ENCODE measurements at regions not wholly inside any gene's neighbourhood (a gene's known extent, or its start where the extent isn't known, plus 50 kb on each side); places are given as distances from the start of the nearest gene placed in this dataset.

DNA sequence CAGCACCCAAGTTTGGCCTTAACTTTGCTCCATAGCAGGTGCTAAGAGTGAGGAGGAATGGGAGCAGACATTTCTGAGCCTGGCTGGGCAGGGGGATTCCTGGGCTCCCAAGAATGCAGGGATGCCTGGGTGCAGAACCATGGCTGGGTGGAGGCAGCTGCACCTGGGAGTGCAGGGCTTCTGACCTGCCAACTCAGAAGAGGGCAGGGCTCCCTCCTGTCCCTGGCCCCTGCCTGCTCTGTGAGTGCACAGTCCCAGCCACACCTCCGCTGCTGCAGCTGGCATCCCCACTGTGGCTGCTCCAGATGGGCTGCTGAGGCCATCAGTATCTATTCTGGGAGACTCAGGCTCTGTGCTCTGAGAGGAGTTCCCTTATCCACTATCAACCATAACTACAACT lies 747.4 kb upstream of the VSTM2A start:
- TF ChIP-seq, protein P1, sequence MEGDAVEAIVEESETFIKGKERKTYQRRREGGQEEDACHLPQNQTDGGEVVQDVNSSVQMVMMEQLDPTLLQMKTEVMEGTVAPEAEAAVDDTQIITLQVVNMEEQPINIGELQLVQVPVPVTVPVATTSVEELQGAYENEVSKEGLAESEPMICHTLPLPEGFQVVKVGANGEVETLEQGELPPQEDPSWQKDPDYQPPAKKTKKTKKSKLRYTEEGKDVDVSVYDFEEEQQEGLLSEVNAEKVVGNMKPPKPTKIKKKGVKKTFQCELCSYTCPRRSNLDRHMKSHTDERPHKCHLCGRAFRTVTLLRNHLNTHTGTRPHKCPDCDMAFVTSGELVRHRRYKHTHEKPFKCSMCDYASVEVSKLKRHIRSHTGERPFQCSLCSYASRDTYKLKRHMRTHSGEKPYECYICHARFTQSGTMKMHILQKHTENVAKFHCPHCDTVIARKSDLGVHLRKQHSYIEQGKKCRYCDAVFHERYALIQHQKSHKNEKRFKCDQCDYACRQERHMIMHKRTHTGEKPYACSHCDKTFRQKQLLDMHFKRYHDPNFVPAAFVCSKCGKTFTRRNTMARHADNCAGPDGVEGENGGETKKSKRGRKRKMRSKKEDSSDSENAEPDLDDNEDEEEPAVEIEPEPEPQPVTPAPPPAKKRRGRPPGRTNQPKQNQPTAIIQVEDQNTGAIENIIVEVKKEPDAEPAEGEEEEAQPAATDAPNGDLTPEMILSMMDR (IDR thresholded peaks at IDR 0.05; ENCODE audit: low read length) = no peak
- no peak for TF ChIP-seq EZH2 (IDR thresholded peaks at IDR 0.05; ENCODE audit: borderline replicate concordance, low read length)
- Histone ChIP-seq H3K4me2 (ENCODE audit: low read length) (no peak overlapping the region), H3K9me3 (ENCODE audit: low read length) (no peaks in the 10 kb centered on the region), H3K36me3 (ENCODE audit: insufficient read depth, low read length) (no peaks in the 10 kb centered on the region), H3K9me2 (ENCODE audit: low read depth, low read length) (0 out of 2 replicates have a peak, but pooled peaks cover 3% of the 10 kb centered on the region), H3K4me1 (ENCODE audit: insufficient read depth, low read length, severe bottlenecking) (no peaks in the 10 kb centered on the region), H3K79me2 (ENCODE audit: insufficient read depth, low read length) (no peaks in the 10 kb centered on the region), H2AFZ (ENCODE audit: low read length) (no peak overlapping the region), H3K27me3 (ENCODE audit: insufficient read depth, low read length) (no peaks in the 10 kb centered on the region), H3K27ac (ENCODE audit: low read depth, low read length, poor library complexity, severe bottlenecking) (no peak overlapping the region), H4K20me1 (ENCODE audit: insufficient read depth, low read length) (no peaks in the 10 kb centered on the region), H3K9ac (ENCODE audit: low read length) (no peak overlapping the region), H3K4me3 (ENCODE audit: low read depth, low read length, poor library complexity, severe bottlenecking) (no peak overlapping the region), H3F3A (ENCODE audit: insufficient read depth, low read length) (no peaks in the 10 kb centered on the region)

DNA sequence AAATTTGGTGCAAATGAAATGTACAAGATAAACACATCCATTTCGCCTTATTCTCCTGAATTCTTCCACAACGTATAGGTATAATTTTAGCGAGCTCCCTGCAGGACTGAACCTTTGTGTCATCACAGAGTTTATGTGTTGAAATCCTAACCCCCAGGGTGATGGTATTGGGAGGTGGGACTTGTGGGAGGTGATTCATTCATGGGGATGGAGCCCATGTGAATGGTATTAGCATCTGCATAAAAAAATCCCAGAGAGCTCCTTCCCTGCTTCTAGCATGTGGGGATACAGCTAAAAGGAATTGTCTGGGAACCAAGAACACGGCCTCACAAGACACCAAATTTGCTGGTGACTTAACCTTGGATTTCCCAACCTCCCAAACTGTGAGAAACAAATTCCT lies 741.4 kb upstream of the VSTM2A start:
- Histone ChIP-seq H2AFZ (ENCODE audit: low read length) (no peak overlapping the region), H3K9me3 (ENCODE audit: low read length) (no peaks in the 10 kb centered on the region), H3K79me2 (ENCODE audit: insufficient read depth, low read length) (no peaks in the 10 kb centered on the region), H3F3A (ENCODE audit: insufficient read depth, low read length) (no peaks in the 10 kb centered on the region), H3K27ac (ENCODE audit: low read depth, low read length, poor library complexity, severe bottlenecking) (no peak overlapping the region), H4K20me1 (ENCODE audit: insufficient read depth, low read length) (no peaks in the 10 kb centered on the region), H3K9me2 (ENCODE audit: low read depth, low read length) (no peaks in the 10 kb centered on the region), H3K27me3 (ENCODE audit: insufficient read depth, low read length) (no peaks in the 10 kb centered on the region), H3K4me1 (ENCODE audit: insufficient read depth, low read length, severe bottlenecking) (no peaks in the 10 kb centered on the region), H3K36me3 (ENCODE audit: insufficient read depth, low read length) (no peaks in the 10 kb centered on the region), H3K4me2 (ENCODE audit: low read length) (no peak overlapping the region), H3K9ac (ENCODE audit: low read length) (no peak overlapping the region), H3K4me3 (ENCODE audit: low read depth, low read length, poor library complexity, severe bottlenecking) (no peak overlapping the region)
- TF ChIP-seq, protein P1 (IDR thresholded peaks at IDR 0.05; ENCODE audit: low read length) = no peak
- TF ChIP-seq EZH2 (IDR thresholded peaks at IDR 0.05; ENCODE audit: borderline replicate concordance, low read length) = no peak

DNA sequence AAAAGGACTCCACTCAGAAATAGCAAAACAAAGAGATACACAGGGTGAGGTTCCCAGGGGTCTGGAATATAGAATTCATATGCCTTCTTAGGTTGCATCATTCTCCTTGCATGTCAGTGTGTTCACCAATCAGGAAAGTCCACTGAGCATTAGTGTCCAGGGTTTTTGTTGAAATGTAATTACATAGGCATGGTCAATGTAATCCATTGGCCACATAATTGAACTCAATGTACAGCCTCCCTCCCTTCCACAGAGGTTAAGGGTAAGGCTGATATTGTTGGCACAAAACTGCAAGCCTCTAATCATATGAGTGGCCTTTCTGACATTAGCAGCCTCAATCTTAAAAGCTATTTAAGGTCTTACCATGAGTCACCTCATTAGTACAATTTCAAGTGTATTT lies 736.1 kb upstream of the VSTM2A start:
- Histone ChIP-seq H3K27me3 (ENCODE audit: insufficient read depth, low read length) (no peaks in the 10 kb centered on the region), H3K9me2 (ENCODE audit: low read depth, low read length) (no peaks in the 10 kb centered on the region), H4K20me1 (ENCODE audit: insufficient read depth, low read length) (no peaks in the 10 kb centered on the region), H3K9me3 (ENCODE audit: low read length) (no peaks in the 10 kb centered on the region), H2AFZ (ENCODE audit: low read length) (no peak overlapping the region), H3K4me3 (ENCODE audit: low read depth, low read length, poor library complexity, severe bottlenecking) (no peak overlapping the region), H3K9ac (ENCODE audit: low read length) (no peak overlapping the region), H3K4me1 (ENCODE audit: insufficient read depth, low read length, severe bottlenecking) (no peaks in the 10 kb centered on the region), H3K36me3 (ENCODE audit: insufficient read depth, low read length) (no peaks in the 10 kb centered on the region), H3K79me2 (ENCODE audit: insufficient read depth, low read length) (no peaks in the 10 kb centered on the region), H3K27ac (ENCODE audit: low read depth, low read length, poor library complexity, severe bottlenecking) (no peak overlapping the region), H3F3A (ENCODE audit: insufficient read depth, low read length) (no peaks in the 10 kb centered on the region), H3K4me2 (ENCODE audit: low read length) (no peak overlapping the region)
- no peak for TF ChIP-seq EZH2 (IDR thresholded peaks at IDR 0.05; ENCODE audit: borderline replicate concordance, low read length)
- TF ChIP-seq, protein P1 (IDR thresholded peaks at IDR 0.05; ENCODE audit: low read length) = no peak
